ENCODE measurements at regions not wholly inside any gene's neighbourhood (a gene's known extent, or its start where the extent isn't known, plus 50 kb on each side); places are given as distances from the start of the nearest gene placed in this dataset.

- DNase-seq, result no peak
- H3K9me3 Mint-ChIP-seq, result peaks cover 0 to 8% (median 2%) of the 10 kb centered on the region in 7 donors
- no peaks in the 10 kb centered on the region for H3K36me3 Mint-ChIP-seq
- peaks cover 0 to 3% of the 10 kb centered on the region in 2 donors for H3K4me1 ChIP-seq (ENCODE audit: control insufficient read depth in 1 of 2, insufficient read depth in 2 of 2, low read length in 2 of 2)
- no peak overlapping the region for H3K27ac ChIP-seq (ENCODE audit: low read depth in 1 of 2, low read length in 2 of 2)
- H3K36me3 ChIP-seq (replicated peaks in 1 of 2; ENCODE audit: control insufficient read depth in 1 of 2, insufficient read depth in 2 of 2, low read length in 2 of 2), result no peaks in the 10 kb centered on the region
- no peaks in the 10 kb centered on the region for H3K79me2 ChIP-seq (ENCODE audit: insufficient read depth, low read length)
- H3K9me3 ChIP-seq (replicated peaks in 1 of 2; ENCODE audit: control insufficient read depth in 1 of 2, insufficient read depth in 1 of 2, low read length in 2 of 2), result peaks cover 0 to 5% of the 10 kb centered on the region in 2 donors
- no peaks in the 10 kb centered on the region for H3K27me3 ChIP-seq (ENCODE audit: control insufficient read depth in 2 of 2, insufficient read depth in 2 of 2, low read length in 2 of 2)
- H3K27me3 Mint-ChIP-seq (ENCODE audit: low read depth in 3 of 3), result peaks cover 6 to 12% (median 7%) of the 10 kb centered on the region in 3 donors
- no peak overlapping the region for H3K4me3 ChIP-seq (replicated peaks in 1 of 3; ENCODE audit: low read depth in 2 of 3, low read length in 3 of 3)
- peaks cover 7% of the 10 kb centered on the region for H3K4me1 Mint-ChIP-seq
- no peak overlapping the region for H3K27ac Mint-ChIP-seq
- no peak overlapping the region for H3K4me2 ChIP-seq (replicated peaks; ENCODE audit: extremely low read depth, low read length, poor library complexity, severe bottlenecking)
- H3K4me3 Mint-ChIP-seq, result no peak overlapping the region
- no peak overlapping the region for H2AFZ ChIP-seq (ENCODE audit: insufficient read depth, low read depth, low read length, poor library complexity, severe bottlenecking)
- WGBS (ENCODE audit: insufficient coverage), result 98% methylated on average over 16 of the region's 16 CpGs
- TF ChIP-seq CTCF (IDR thresholded peaks at IDR 0.05), result no peak
- no peaks in the 10 kb centered on the region for H4K20me1 ChIP-seq (ENCODE audit: insufficient read depth, low read length)
- intact Hi-C loops (cut with micrococcal nuclease), result no loop called here
- no peak overlapping the region for H3K9ac ChIP-seq (ENCODE audit: insufficient read depth, low read length, poor library complexity, severe bottlenecking)
These were observed 63.7 kb upstream of the RUFY1 start for GRCh38 chr5:179486596-179487051.

- TF ChIP-seq CTCF (IDR thresholded peaks at IDR 0.05), result no peak
- Histone ChIP-seq H3K27me3 (ENCODE audit: control insufficient read depth in 2 of 2, insufficient read depth in 2 of 2, low read length in 2 of 2) (no peaks in the 10 kb centered on the region), H3K79me2 (ENCODE audit: insufficient read depth, low read length) (no peaks in the 10 kb centered on the region), H3K4me1 (ENCODE audit: control insufficient read depth in 1 of 2, insufficient read depth in 2 of 2, low read length in 2 of 2) (peaks cover 0 to 3% of the 10 kb centered on the region in 2 donors), H3K9ac (ENCODE audit: insufficient read depth, low read length, poor library complexity, severe bottlenecking) (no peak overlapping the region), H3K36me3 (replicated peaks in 1 of 2; ENCODE audit: control insufficient read depth in 1 of 2, insufficient read depth in 2 of 2, low read length in 2 of 2) (no peaks in the 10 kb centered on the region), H2AFZ (ENCODE audit: insufficient read depth, low read depth, low read length, poor library complexity, severe bottlenecking) (no peak overlapping the region), H3K4me2 (replicated peaks; ENCODE audit: extremely low read depth, low read length, poor library complexity, severe bottlenecking) (no peak overlapping the region), H3K9me3 (replicated peaks in 1 of 2; ENCODE audit: control insufficient read depth in 1 of 2, insufficient read depth in 1 of 2, low read length in 2 of 2) (peaks cover 0 to 3% of the 10 kb centered on the region in 2 donors), H3K27ac (ENCODE audit: low read depth in 1 of 2, low read length in 2 of 2) (no peak overlapping the region), H4K20me1 (ENCODE audit: insufficient read depth, low read length) (no peaks in the 10 kb centered on the region), H3K4me3 (replicated peaks in 1 of 3; ENCODE audit: low read depth in 2 of 3, low read length in 3 of 3) (no peak overlapping the region)
- no peak for DNase-seq
- intact Hi-C loops (cut with micrococcal nuclease), result no loop called here
- Mint-ChIP-seq H3K9me3 (peaks cover 0 to 4% (median 3%) of the 10 kb centered on the region in 7 donors), H3K27ac (peak overlapping the region in 1 of 7 donors; percentile 31), H3K27me3 (ENCODE audit: low read depth in 3 of 3) (peaks cover 4 to 12% (median 6%) of the 10 kb centered on the region in 3 donors), H3K36me3 (no peaks in the 10 kb centered on the region), H3K4me1 (peaks cover 6% of the 10 kb centered on the region), H3K4me3 (no peak overlapping the region)
- 93% methylated on average over 13 of the region's 13 CpGs for WGBS (ENCODE audit: insufficient coverage)
These were observed 64.3 kb upstream of the RUFY1 start for GRCh38 chr5:179485845-179486575.

Measured in CD14-positive monocyte (primary cell).